Naive thymus-derived CD4-positive, alpha-beta T cell (primary cell): ENCODE measurements at regions not wholly inside any gene's neighbourhood (a gene's known extent, or its start where the extent isn't known, plus 50 kb on each side); places are given as distances from the start of the nearest gene placed in this dataset.

ENCODE experiments used
- ATAC-seq: fragments of 150-1000 bp; cut with Tn5 transposase; 2 replicates; pipeline ENCODE4 v1.10.0; 2021; ENCODE audit warnings: mild to moderate bottlenecking, moderate library complexity
- CTCF ChIA-PET: fragments of 350-600 bp; sonication (Branson Sonifier 250); formaldehyde crosslinking; loops from one replicate; lab custom pipeline; 2021; ENCODE audit warnings: antibody characterized with exemption; lab: Charles Lee
- POLR2A ChIA-PET: fragments of 350-600 bp; sonication (Branson Sonifier 250); formaldehyde crosslinking; loops from one replicate; lab custom pipeline; 2021; ENCODE audit warnings: antibody characterized with exemption, inconsistent platforms; lab: Charles Lee
- DNase-seq, 9 donors: peaks; one replicate each; pipeline versions ENCODE4 v3.0.0 to v3.0.0-alpha.2; 2020 to 2022; ENCODE audit warnings: mixed read lengths in 1 of 9
- H3K27ac ChIP-seq: one replicate; pipeline ENCODE4 v1.7.0; 2013; ENCODE audit warnings: mild to moderate bottlenecking, low read depth, low read length, moderate library complexity
- H3K27me3 ChIP-seq, 2 donors: one replicate each; pipeline ENCODE4 v1.7.0; 2013; ENCODE audit warnings: low read length in 2 of 2, mild to moderate bottlenecking in 2 of 2, moderate library complexity in 2 of 2; ENCODE audit not compliant: control insufficient read depth in 2 of 2, insufficient read depth in 2 of 2
- H3K36me3 ChIP-seq, 3 experiments: 1 replicate in 2 of 3; 2 replicates in 1 of 3; pipeline ENCODE4 v1.7.0; 2013; ENCODE audit warnings: low read length in 3 of 3, mild to moderate bottlenecking in 3 of 3, moderate library complexity in 1 of 3; ENCODE audit not compliant: insufficient read depth in 3 of 3, control insufficient read depth in 2 of 3
- H3K4me1 ChIP-seq, 2 donors: one replicate each; pipeline ENCODE4 v1.7.0; 2013; ENCODE audit warnings: low read length in 2 of 2, mild to moderate bottlenecking in 2 of 2, moderate library complexity in 1 of 2; ENCODE audit not compliant: control insufficient read depth in 2 of 2, insufficient read depth in 2 of 2
- H3K4me3 ChIP-seq: 2 replicates; pipeline ENCODE4 v1.7.0; 2013; ENCODE audit warnings: mild to moderate bottlenecking, low read length
- H3K9me3 ChIP-seq, 3 experiments: 1 replicate in 2 of 3; 2 replicates in 1 of 3; pipeline ENCODE4 v1.7.0; 2013; ENCODE audit warnings: low read length in 3 of 3; ENCODE audit not compliant: control insufficient read depth in 2 of 3
- H3K27ac Mint-ChIP-seq, 9 donors: one replicate each; pipeline ENCODE4 v1.8.0; 2020 to 2022; ENCODE audit warnings: mixed read lengths in 9 of 9, mild to moderate bottlenecking in 8 of 9, moderate library complexity in 5 of 9, inconsistent platforms in 2 of 9
- H3K27me3 Mint-ChIP-seq, 5 donors: one replicate each; pipeline ENCODE4 v1.8.0; 2021 to 2022; ENCODE audit warnings: mixed read lengths in 5 of 5, mild to moderate bottlenecking in 1 of 5
- H3K36me3 Mint-ChIP-seq, 5 donors: one replicate each; pipeline ENCODE4 v1.8.0; 2020 to 2022; ENCODE audit warnings: mixed read lengths in 5 of 5, mild to moderate bottlenecking in 3 of 5, inconsistent platforms in 1 of 5
- H3K4me1 Mint-ChIP-seq, 7 donors: one replicate each; pipeline ENCODE4 v1.8.0; 2020 to 2022; ENCODE audit warnings: mixed read lengths in 7 of 7, mild to moderate bottlenecking in 3 of 7, inconsistent platforms in 1 of 7
- H3K4me3 Mint-ChIP-seq, 10 donors: one replicate each; pipeline ENCODE4 v1.8.0; 2020 to 2022; ENCODE audit warnings: mild to moderate bottlenecking in 10 of 10, mixed read lengths in 10 of 10, moderate library complexity in 6 of 10, inconsistent platforms in 2 of 10
- H3K9me3 Mint-ChIP-seq, 11 donors: one replicate each; pipeline ENCODE4 v1.8.0; 2020 to 2022; ENCODE audit warnings: mixed read lengths in 11 of 11, mild to moderate bottlenecking in 4 of 11, inconsistent platforms in 1 of 11, moderate library complexity in 1 of 11
- intact Hi-C, 2 donors: fragments of 100-400 bp; cut with micrococcal nuclease; formaldehyde crosslinking; loops; one replicate each; pipeline ENCODE4 v1.15.1; 2023

- Histone ChIP-seq H3K9me3 (no peaks in the 10 kb centered on the region), H3K27me3 (no peaks in the 10 kb centered on the region), H3K36me3 (no peaks in the 10 kb centered on the region), H3K4me3 (no peak overlapping the region), H3K4me1 (no peaks in the 10 kb centered on the region), H3K27ac (no peak overlapping the region)
- Mint-ChIP-seq H3K4me1 (no peaks in the 10 kb centered on the region), H3K9me3 (no peaks in the 10 kb centered on the region), H3K27ac (no peak overlapping the region), H3K27me3 (peaks cover 0 to 2% (median 0%) of the 10 kb centered on the region in 5 donors), H3K36me3 (no peaks in the 10 kb centered on the region), H3K4me3 (no peak overlapping the region)
- DNase-seq (no peak), ATAC-seq (no peak)
- POLR2A ChIA-PET = no interaction called here
- intact Hi-C loops = no loop called here
- CTCF ChIA-PET = no interaction called here
Observed at GRCh38 chr3:28800203-28800602, 451.6 kb upstream of the AZI2 start.

DNA sequence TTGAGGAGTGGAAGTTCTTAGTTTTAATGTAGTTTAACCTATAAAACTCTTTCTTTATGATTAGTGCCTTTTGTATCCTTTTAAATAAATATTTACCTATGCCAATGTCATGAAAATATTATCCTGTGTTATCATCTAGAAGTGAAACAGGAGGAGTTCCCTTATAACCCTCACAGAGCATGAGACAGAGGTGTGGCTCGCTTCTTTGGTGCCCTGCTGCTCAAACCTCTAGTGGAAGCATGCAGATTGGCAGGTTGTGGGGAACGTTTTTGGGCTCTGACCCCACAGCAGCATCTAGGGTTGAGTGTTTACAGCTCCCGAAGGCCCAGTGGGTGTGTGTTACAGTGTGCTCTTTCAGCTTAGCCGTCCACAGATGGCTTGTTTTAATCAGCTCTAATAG lies 459.4 kb upstream of the AZI2 start:
- no peak overlapping the region for H3K4me3 ChIP-seq
- Mint-ChIP-seq H3K4me3 (no peak overlapping the region), H3K9me3 (peaks cover 0 to 5% (median 0%) of the 10 kb centered on the region in 11 donors), H3K4me1 (no peaks in the 10 kb centered on the region), H3K36me3 (no peaks in the 10 kb centered on the region), H3K27me3 (peaks cover 0 to 2% (median 0%) of the 10 kb centered on the region in 5 donors), H3K27ac (no peak overlapping the region)
- no peak overlapping the region for H3K27ac ChIP-seq
- no peak for ATAC-seq
- ChIA-PET POLR2A (no interaction called here), CTCF (no interaction called here)
- H3K27me3 ChIP-seq = no peaks in the 10 kb centered on the region
- no peaks in the 10 kb centered on the region for H3K9me3 ChIP-seq
- no peaks in the 10 kb centered on the region for H3K36me3 ChIP-seq
- DNase-seq = no peak
- intact Hi-C loops = no loop called here
- no peaks in the 10 kb centered on the region for H3K4me1 ChIP-seq

DNA sequence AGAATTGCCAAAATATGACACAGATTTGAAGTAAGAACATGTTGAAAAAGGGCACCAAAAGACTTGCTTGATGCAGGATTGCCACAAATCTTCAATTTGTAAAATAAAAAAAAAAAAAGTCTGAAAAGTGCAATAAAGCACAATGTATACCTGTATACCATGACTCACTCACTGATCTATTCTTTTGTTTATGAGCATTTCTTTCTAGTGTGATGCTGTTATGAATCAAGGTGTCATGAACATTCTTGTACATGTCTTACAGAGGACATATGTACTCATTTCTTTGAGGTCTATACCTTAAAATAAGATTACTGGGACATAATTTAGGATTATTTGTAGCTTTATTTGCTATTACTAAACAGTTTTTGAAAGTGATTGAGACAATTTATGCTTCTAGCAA lies 464.9 kb upstream of the RBMS3 start:
- H3K9me3 ChIP-seq = no peaks in the 10 kb centered on the region
- Mint-ChIP-seq H3K27me3 (peaks cover 0 to 8% (median 4%) of the 10 kb centered on the region in 5 donors), H3K4me1 (no peaks in the 10 kb centered on the region), H3K9me3 (peaks cover 0 to 5% (median 0%) of the 10 kb centered on the region in 11 donors), H3K4me3 (no peak overlapping the region), H3K36me3 (no peaks in the 10 kb centered on the region), H3K27ac (no peak overlapping the region)
- no peak for DNase-seq
- H3K4me3 ChIP-seq = no peak overlapping the region
- POLR2A ChIA-PET = no interaction called here
- H3K27ac ChIP-seq = no peak overlapping the region
- CTCF ChIA-PET = no interaction called here
- no peaks in the 10 kb centered on the region for H3K27me3 ChIP-seq
- H3K36me3 ChIP-seq = no peaks in the 10 kb centered on the region
- H3K4me1 ChIP-seq = no peaks in the 10 kb centered on the region
- intact Hi-C loops = no loop called here
- ATAC-seq = no peak

GRCh38 chr3:28824316-28824715 lies 456.6 kb upstream of the RBMS3 start:
- CTCF ChIA-PET = no interaction called here
- POLR2A ChIA-PET = no interaction called here
- no peak overlapping the region for H3K27ac Mint-ChIP-seq
- no peak overlapping the region for H3K4me3 Mint-ChIP-seq
- Histone ChIP-seq H3K9me3 (no peaks in the 10 kb centered on the region), H3K4me1 (no peaks in the 10 kb centered on the region), H3K36me3 (no peaks in the 10 kb centered on the region), H3K27me3 (no peaks in the 10 kb centered on the region), H3K4me3 (no peak overlapping the region), H3K27ac (no peak overlapping the region)
- DNase-seq = no peak
- no peaks in the 10 kb centered on the region for H3K4me1 Mint-ChIP-seq
- no peaks in the 10 kb centered on the region for H3K36me3 Mint-ChIP-seq
- no peak for ATAC-seq
- intact Hi-C loops = no loop called here
- peaks cover 0 to 21% (median 5%) of the 10 kb centered on the region in 5 donors for H3K27me3 Mint-ChIP-seq
- peaks cover 0 to 10% (median under 1%) of the 10 kb centered on the region in 11 donors for H3K9me3 Mint-ChIP-seq

DNA sequence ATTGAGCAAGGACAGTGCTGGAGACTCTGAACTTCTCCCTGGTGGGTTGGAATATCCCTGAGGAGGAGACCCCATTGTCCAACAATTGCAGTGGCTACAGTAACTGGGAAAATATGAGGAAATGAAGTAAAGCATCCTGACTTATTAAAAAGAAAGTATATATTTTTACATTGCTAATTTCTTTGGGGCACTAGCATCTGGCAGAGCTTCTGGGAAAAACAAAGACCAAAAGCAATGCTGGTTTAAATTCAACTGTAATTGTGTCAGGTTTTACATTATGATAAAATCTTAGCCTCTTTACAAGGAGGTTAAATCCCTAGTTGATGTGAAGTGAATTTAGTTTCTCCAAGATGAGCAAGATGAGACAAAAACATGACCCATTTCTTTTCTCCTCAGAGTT lies 454.0 kb upstream of the RBMS3 start:
- no peaks in the 10 kb centered on the region for H3K27me3 ChIP-seq
- DNase-seq = no peak
- no peaks in the 10 kb centered on the region for H3K9me3 ChIP-seq
- Mint-ChIP-seq H3K27ac (no peak overlapping the region), H3K36me3 (no peaks in the 10 kb centered on the region), H3K4me1 (no peaks in the 10 kb centered on the region), H3K4me3 (no peak overlapping the region), H3K27me3 (peaks cover 0 to 14% (median 3%) of the 10 kb centered on the region in 5 donors), H3K9me3 (peaks cover 0 to 13% (median 5%) of the 10 kb centered on the region in 11 donors)
- no peak for ATAC-seq
- H3K36me3 ChIP-seq = no peaks in the 10 kb centered on the region
- no peak overlapping the region for H3K4me3 ChIP-seq
- H3K27ac ChIP-seq = no peak overlapping the region
- H3K4me1 ChIP-seq = no peaks in the 10 kb centered on the region
- POLR2A ChIA-PET = no interaction called here
- CTCF ChIA-PET = no interaction called here
- intact Hi-C loops = no loop called here

DNA sequence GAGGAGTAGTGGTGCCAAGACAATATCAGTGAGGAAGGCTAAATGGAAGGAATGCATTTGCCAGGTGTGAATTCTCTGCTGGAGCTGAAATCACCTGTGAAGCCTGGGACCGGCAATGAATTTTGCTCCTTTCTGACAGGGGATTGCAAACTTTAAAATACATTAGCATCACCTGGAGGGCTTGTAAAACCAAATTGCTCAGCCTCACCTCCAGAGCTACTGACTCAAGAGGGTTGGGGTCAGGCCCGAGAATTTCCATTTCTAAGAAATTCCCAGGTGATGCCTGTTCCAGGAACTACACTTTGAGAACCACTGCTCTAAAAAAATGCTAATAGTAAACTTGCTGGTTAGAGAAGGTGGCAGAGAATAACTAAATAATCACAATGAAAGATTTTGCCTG lies 445.6 kb upstream of the RBMS3 start:
- intact Hi-C loops = no loop called here
- Histone ChIP-seq H3K27me3 (no peaks in the 10 kb centered on the region), H3K4me1 (no peaks in the 10 kb centered on the region), H3K9me3 (no peaks in the 10 kb centered on the region), H3K36me3 (no peaks in the 10 kb centered on the region), H3K4me3 (no peak overlapping the region), H3K27ac (no peak overlapping the region)
- Mint-ChIP-seq H3K36me3 (no peaks in the 10 kb centered on the region), H3K27ac (no peak overlapping the region), H3K27me3 (peaks cover 0 to 11% (median 0%) of the 10 kb centered on the region in 5 donors), H3K4me3 (no peak overlapping the region), H3K9me3 (peaks cover 0 to 13% (median 3%) of the 10 kb centered on the region in 11 donors), H3K4me1 (peaks cover 0 to 3% (median 0%) of the 10 kb centered on the region in 7 donors)
- ATAC-seq (no peak), DNase-seq (no peak)
- ChIA-PET POLR2A (no interaction called here), CTCF (no interaction called here)

- intact Hi-C loops = no loop called here
- peaks cover 0 to 6% (median 0%) of the 10 kb centered on the region in 7 donors for H3K4me1 Mint-ChIP-seq
- H3K36me3 Mint-ChIP-seq = no peaks in the 10 kb centered on the region
- DNase-seq (no peak), ATAC-seq (no peak)
- Histone ChIP-seq H3K27ac (no peak overlapping the region), H3K9me3 (no peaks in the 10 kb centered on the region), H3K27me3 (no peaks in the 10 kb centered on the region), H3K4me1 (no peaks in the 10 kb centered on the region), H3K36me3 (no peaks in the 10 kb centered on the region), H3K4me3 (no peak overlapping the region)
- ChIA-PET POLR2A (no interaction called here), CTCF (no interaction called here)
- peaks cover 0 to 10% (median 2%) of the 10 kb centered on the region in 11 donors for H3K9me3 Mint-ChIP-seq
- H3K4me3 Mint-ChIP-seq = no peak overlapping the region
- peaks cover 0 to 11% (median 0%) of the 10 kb centered on the region in 5 donors for H3K27me3 Mint-ChIP-seq
- H3K27ac Mint-ChIP-seq = no peak overlapping the region
Observed at GRCh38 chr3:28835751-28836150, 445.1 kb upstream of the RBMS3 start.
